HepG2 (cell line): ENCODE measurements at regions not wholly inside any gene's neighbourhood (a gene's known extent, or its start where the extent isn't known, plus 50 kb on each side); places are given as distances from the start of the nearest gene placed in this dataset.

ENCODE experiments used
- ATF2 ChIP-seq: sonication (generic); formaldehyde crosslinking; IDR thresholded peaks from 2 replicates; pipeline ENCODE4 v1.4.0; 2020; ENCODE audit warnings: missing genetic modification reagents
- CAMTA2 ChIP-seq: sonication (generic); formaldehyde crosslinking; IDR thresholded peaks from 2 replicates; pipeline ENCODE4 v1.4.0; 2020; ENCODE audit warnings: mild to moderate bottlenecking, missing genetic modification reagents, borderline replicate concordance
- ELF1 ChIP-seq: sonication (generic); formaldehyde crosslinking; IDR thresholded peaks from 2 replicates; pipeline ENCODE4 v1.4.0; 2020; ENCODE audit warnings: missing genetic modification reagents
- ELF3 ChIP-seq: IDR thresholded peaks from 2 replicates; pipeline ENCODE4 v1.6.1; 2016; ENCODE audit warnings: missing genetic modification reagents, missing compliant biosample characterization
- FOXA1 ChIP-seq, 2 experiments: fragments of 450-650 bp in 1 of 2; sonication (generic) in 1 of 2; formaldehyde crosslinking in 1 of 2; IDR thresholded peaks; 2 replicates each; pipeline versions ENCODE4 v1.4.0 to v1.6.1; 2016 to 2020; ENCODE audit warnings: missing genetic modification reagents in 1 of 2
- IRF2 ChIP-seq: IDR thresholded peaks from 2 replicates; pipeline ENCODE4 v1.6.1; 2018; ENCODE audit warnings: missing genetic modification reagents, missing compliant biosample characterization
- KDM2A ChIP-seq: sonication (generic); formaldehyde crosslinking; IDR thresholded peaks from 2 replicates; pipeline ENCODE4 v1.4.0; 2020; ENCODE audit warnings: low read depth, missing genetic modification reagents, borderline replicate concordance
- PAF1 ChIP-seq: IDR thresholded peaks from 2 replicates; pipeline ENCODE4 v1.6.1; 2016; ENCODE audit warnings: missing genetic modification reagents, missing compliant biosample characterization
- PPARG ChIP-seq: conservative IDR thresholded peaks from 2 replicates; pipeline ENCODE4 v1.6.1; 2016; ENCODE audit warnings: missing biosample characterization, missing genetic modification reagents
- REPIN1 ChIP-seq: sonication (generic); formaldehyde crosslinking; IDR thresholded peaks from 2 replicates; pipeline ENCODE4 v1.8.0; 2022; ENCODE audit warnings: missing genetic modification reagents, low read depth, mild to moderate bottlenecking, borderline replicate concordance
- SP5 ChIP-seq: IDR thresholded peaks from 2 replicates; pipeline ENCODE4 v1.6.1; 2016; ENCODE audit warnings: low read depth, borderline replicate concordance
- SSRP1 ChIP-seq: IDR thresholded peaks from 2 replicates; pipeline ENCODE4 v1.6.1; 2016; ENCODE audit warnings: control low read depth
- STAT5B ChIP-seq: sonication (generic); formaldehyde crosslinking; IDR thresholded peaks from 2 replicates; pipeline ENCODE4 v1.4.0; 2020; ENCODE audit warnings: missing genetic modification reagents
- TEF ChIP-seq: sonication (generic); formaldehyde crosslinking; IDR thresholded peaks from 2 replicates; pipeline ENCODE4 v1.5.0; 2020; ENCODE audit warnings: missing genetic modification reagents
- ZBTB38 ChIP-seq: sonication (generic); formaldehyde crosslinking; IDR thresholded peaks from 2 replicates; pipeline ENCODE4 v1.5.1; 2020; ENCODE audit warnings: mild to moderate bottlenecking, missing genetic modification reagents
- ZEB1 ChIP-seq: IDR thresholded peaks from 2 replicates; pipeline ENCODE4 v1.6.1; 2012; ENCODE audit warnings: mild to moderate bottlenecking, low read depth, inconsistent platforms; ENCODE audit not compliant: insufficient replicate concordance
- ZFAT ChIP-seq: sonication (generic); formaldehyde crosslinking; conservative IDR thresholded peaks from 2 replicates; pipeline ENCODE4 v1.8.1; 2023; ENCODE audit warnings: missing genetic modification reagents, inconsistent platforms
- ZNF225 ChIP-seq: sonication (generic); formaldehyde crosslinking; IDR thresholded peaks from 2 replicates; pipeline ENCODE4 v1.4.0; 2020; ENCODE audit warnings: mild to moderate bottlenecking, missing genetic modification reagents
- ZNF292 ChIP-seq: sonication (generic); formaldehyde crosslinking; IDR thresholded peaks from 2 replicates; pipeline ENCODE4 v1.8.1; 2022; ENCODE audit warnings: mild to moderate bottlenecking, low read depth, missing genetic modification reagents, borderline replicate concordance
- ZNF350 ChIP-seq: sonication (generic); formaldehyde crosslinking; IDR thresholded peaks from 2 replicates; pipeline ENCODE4 v1.4.0; 2020; ENCODE audit warnings: mild to moderate bottlenecking, low read depth, missing genetic modification reagents, borderline replicate concordance
- ZNF713 ChIP-seq: sonication (generic); formaldehyde crosslinking; IDR thresholded peaks from 2 replicates; pipeline ENCODE4 v1.4.0; 2020; ENCODE audit warnings: mild to moderate bottlenecking, missing genetic modification reagents
- ZNF790 ChIP-seq: sonication (generic); formaldehyde crosslinking; IDR thresholded peaks from 2 replicates; pipeline ENCODE4 v1.8.0; 2022; ENCODE audit warnings: missing genetic modification reagents, mild to moderate bottlenecking, borderline replicate concordance
- ZSCAN9 ChIP-seq: IDR thresholded peaks from 2 replicates; pipeline ENCODE4 v1.6.1; 2016; ENCODE audit warnings: borderline replicate concordance
- TF ChIP-seq, protein P1 (sequence below): sonication (generic); formaldehyde crosslinking; IDR thresholded peaks from 2 replicates; pipeline ENCODE4 v1.4.0; 2020; ENCODE audit warnings: mild to moderate bottlenecking, missing genetic modification reagents
- TF ChIP-seq, protein P2 (sequence below): IDR thresholded peaks from 2 replicates; pipeline ENCODE4 v1.6.1; 2016; ENCODE audit warnings: low read depth
- TF ChIP-seq, protein P3 (sequence below): sonication (generic); formaldehyde crosslinking; IDR thresholded peaks from 2 replicates; pipeline ENCODE4 v1.9.0; 2021; ENCODE audit warnings: missing genetic modification reagents, mild to moderate bottlenecking, borderline replicate concordance

DNA sequence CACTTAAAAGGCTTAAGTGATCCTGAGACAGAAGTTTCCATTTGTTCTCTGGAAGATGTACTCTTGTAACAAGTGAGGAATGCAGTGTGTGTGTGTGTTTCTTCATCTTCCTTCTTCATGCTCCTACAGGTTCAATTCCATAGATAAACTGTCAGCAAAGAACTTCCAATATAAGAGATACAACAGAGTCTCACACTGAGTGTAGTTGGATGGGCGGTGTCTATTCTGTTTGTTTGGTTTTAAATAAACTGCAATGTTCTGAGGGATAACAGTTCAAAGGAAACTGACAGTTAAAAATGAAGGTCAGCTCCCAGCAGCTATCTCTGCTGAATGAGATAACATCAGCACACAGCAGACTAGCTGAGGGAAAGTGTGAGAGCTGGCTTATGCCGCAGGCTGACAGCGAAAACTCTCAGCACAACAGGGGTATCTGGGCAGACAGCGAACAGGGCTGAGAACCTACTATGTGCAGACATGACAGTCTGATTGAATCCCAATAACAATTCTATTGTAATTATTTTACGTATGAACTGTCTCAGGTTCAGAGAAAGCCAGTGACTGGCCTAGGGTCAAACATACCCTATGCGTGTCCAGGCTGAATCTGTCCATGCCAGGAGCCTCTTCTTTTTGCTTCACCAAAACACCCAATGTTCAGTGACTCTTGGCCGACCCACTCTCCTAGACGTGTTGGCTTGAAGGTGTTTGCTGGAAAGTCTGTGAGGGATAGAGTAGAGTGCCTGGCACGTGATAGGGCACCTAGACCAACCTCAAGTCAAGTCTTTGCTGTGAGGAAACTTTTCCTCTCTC lies 201.9 kb upstream of the TRIB2 start (continued):
- no peak; the same call in 1 of the 2 replicates for TF ChIP-seq ZNF292 (CRISPR knock-in tag)
- no peak for TF ChIP-seq ELF1 (CRISPR knock-in tag)
- peak; percentile 20; the same call in 1 of the 2 replicates for TF ChIP-seq ATF2 (CRISPR knock-in tag)
- no peak for TF ChIP-seq STAT5B
- no peak for TF ChIP-seq ZNF350 (CRISPR knock-in tag)
- no peak for TF ChIP-seq ZFAT (CRISPR knock-in tag)
- TF ChIP-seq, protein P1, sequence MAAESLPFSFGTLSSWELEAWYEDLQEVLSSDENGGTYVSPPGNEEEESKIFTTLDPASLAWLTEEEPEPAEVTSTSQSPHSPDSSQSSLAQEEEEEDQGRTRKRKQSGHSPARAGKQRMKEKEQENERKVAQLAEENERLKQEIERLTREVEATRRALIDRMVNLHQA: no peak
- TF ChIP-seq ZNF713 (CRISPR knock-in tag): no peak
- TF ChIP-seq FOXA1 (IDR thresholded peaks at IDR 0.05): no peak
- TF ChIP-seq FOXA1 (CRISPR knock-in tag; IDR thresholded peaks at IDR 0.05): peak; percentile 54
- TF ChIP-seq TEF (CRISPR knock-in tag): no peak
- no peak for TF ChIP-seq KDM2A (CRISPR knock-in tag)
- no peak for TF ChIP-seq ZNF790 (CRISPR knock-in tag)
- TF ChIP-seq ZEB1: no peak
- TF ChIP-seq CAMTA2 (CRISPR knock-in tag): no peak
- TF ChIP-seq, protein P2, sequence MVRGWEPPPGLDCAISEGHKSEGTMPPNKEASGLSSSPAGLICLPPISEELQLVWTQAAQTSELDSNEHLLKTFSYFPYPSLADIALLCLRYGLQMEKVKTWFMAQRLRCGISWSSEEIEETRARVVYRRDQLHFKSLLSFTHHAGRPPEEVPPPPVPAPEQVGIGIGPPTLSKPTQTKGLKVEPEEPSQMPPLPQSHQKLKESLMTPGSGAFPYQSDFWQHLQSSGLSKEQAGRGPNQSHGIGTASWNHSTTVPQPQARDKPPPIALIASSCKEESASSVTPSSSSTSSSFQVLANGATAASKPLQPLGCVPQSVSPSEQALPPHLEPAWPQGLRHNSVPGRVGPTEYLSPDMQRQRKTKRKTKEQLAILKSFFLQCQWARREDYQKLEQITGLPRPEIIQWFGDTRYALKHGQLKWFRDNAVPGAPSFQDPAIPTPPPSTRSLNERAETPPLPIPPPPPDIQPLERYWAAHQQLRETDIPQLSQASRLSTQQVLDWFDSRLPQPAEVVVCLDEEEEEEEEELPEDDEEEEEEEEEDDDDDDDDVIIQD (CRISPR knock-in tag): 0 out of 2 replicates have a peak, but pooled peaks have one; percentile 30
- no peak for TF ChIP-seq ZBTB38 (CRISPR knock-in tag)
- TF ChIP-seq ZNF225: no peak
- peak; percentile 36; the same call in 1 of the 2 replicates for TF ChIP-seq PPARG (CRISPR knock-in tag)
- TF ChIP-seq SSRP1: no peak
- peak; percentile 17; the same call in 1 of the 2 replicates for TF ChIP-seq REPIN1 (CRISPR knock-in tag)
- no peak for TF ChIP-seq ZSCAN9 (CRISPR knock-in tag)
- TF ChIP-seq, protein P3, sequence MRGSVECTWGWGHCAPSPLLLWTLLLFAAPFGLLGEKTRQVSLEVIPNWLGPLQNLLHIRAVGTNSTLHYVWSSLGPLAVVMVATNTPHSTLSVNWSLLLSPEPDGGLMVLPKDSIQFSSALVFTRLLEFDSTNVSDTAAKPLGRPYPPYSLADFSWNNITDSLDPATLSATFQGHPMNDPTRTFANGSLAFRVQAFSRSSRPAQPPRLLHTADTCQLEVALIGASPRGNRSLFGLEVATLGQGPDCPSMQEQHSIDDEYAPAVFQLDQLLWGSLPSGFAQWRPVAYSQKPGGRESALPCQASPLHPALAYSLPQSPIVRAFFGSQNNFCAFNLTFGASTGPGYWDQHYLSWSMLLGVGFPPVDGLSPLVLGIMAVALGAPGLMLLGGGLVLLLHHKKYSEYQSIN (CRISPR knock-in tag): no peak
- no peak for TF ChIP-seq PAF1
- no peak for TF ChIP-seq IRF2 (CRISPR knock-in tag)
- peak; percentile 84; the same call in 1 of the 2 replicates for TF ChIP-seq SP5 (CRISPR knock-in tag)
- 0 out of 2 replicates have a peak, but pooled peaks have one; percentile 17 for TF ChIP-seq ELF3
